ENCODE measurements at regions not wholly inside any gene's neighbourhood (a gene's known extent, or its start where the extent isn't known, plus 50 kb on each side); places are given as distances from the start of the nearest gene placed in this dataset.

- Histone ChIP-seq H2AFZ (ENCODE audit: insufficient read depth, low read depth, low read length, poor library complexity, severe bottlenecking) (peak overlapping the region; percentile 7), H3K4me3 (replicated peaks in 1 of 3; ENCODE audit: low read depth in 2 of 3, low read length in 3 of 3) (no peak overlapping the region), H3K27me3 (ENCODE audit: control insufficient read depth in 2 of 2, insufficient read depth in 2 of 2, low read length in 2 of 2) (no peaks in the 10 kb centered on the region), H3K36me3 (replicated peaks in 1 of 2; ENCODE audit: control insufficient read depth in 1 of 2, insufficient read depth in 2 of 2, low read length in 2 of 2) (no peaks in the 10 kb centered on the region), H3K9ac (ENCODE audit: insufficient read depth, low read length, poor library complexity, severe bottlenecking) (no peak overlapping the region), H3K9me3 (replicated peaks in 1 of 2; ENCODE audit: control insufficient read depth in 1 of 2, insufficient read depth in 1 of 2, low read length in 2 of 2) (no peaks in the 10 kb centered on the region), H3K4me2 (replicated peaks; ENCODE audit: extremely low read depth, low read length, poor library complexity, severe bottlenecking) (no peak overlapping the region), H3K79me2 (ENCODE audit: insufficient read depth, low read length) (no peaks in the 10 kb centered on the region), H3K27ac (ENCODE audit: low read depth in 1 of 2, low read length in 2 of 2) (no peak overlapping the region), H3K4me1 (ENCODE audit: control insufficient read depth in 1 of 2, insufficient read depth in 2 of 2, low read length in 2 of 2) (peaks cover 18 to 24% of the 10 kb centered on the region in 2 donors), H4K20me1 (ENCODE audit: insufficient read depth, low read length) (no peaks in the 10 kb centered on the region)
- Mint-ChIP-seq H3K36me3 (no peaks in the 10 kb centered on the region), H3K27ac (no peak overlapping the region), H3K4me3 (no peak overlapping the region), H3K9me3 (no peaks in the 10 kb centered on the region), H3K4me1 (peaks cover 32% of the 10 kb centered on the region), H3K27me3 (ENCODE audit: low read depth in 3 of 3) (peaks cover 0 to 8% (median 0%) of the 10 kb centered on the region in 3 donors)
- no peak for DNase-seq
- intact Hi-C loops (cut with micrococcal nuclease): loop anchor here (10.0 kb wide), 2 partner anchors 1061 to 1241 kb away; no protein-coding TSS in a partner anchor
- TF ChIP-seq, protein P1, sequence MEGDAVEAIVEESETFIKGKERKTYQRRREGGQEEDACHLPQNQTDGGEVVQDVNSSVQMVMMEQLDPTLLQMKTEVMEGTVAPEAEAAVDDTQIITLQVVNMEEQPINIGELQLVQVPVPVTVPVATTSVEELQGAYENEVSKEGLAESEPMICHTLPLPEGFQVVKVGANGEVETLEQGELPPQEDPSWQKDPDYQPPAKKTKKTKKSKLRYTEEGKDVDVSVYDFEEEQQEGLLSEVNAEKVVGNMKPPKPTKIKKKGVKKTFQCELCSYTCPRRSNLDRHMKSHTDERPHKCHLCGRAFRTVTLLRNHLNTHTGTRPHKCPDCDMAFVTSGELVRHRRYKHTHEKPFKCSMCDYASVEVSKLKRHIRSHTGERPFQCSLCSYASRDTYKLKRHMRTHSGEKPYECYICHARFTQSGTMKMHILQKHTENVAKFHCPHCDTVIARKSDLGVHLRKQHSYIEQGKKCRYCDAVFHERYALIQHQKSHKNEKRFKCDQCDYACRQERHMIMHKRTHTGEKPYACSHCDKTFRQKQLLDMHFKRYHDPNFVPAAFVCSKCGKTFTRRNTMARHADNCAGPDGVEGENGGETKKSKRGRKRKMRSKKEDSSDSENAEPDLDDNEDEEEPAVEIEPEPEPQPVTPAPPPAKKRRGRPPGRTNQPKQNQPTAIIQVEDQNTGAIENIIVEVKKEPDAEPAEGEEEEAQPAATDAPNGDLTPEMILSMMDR (IDR thresholded peaks at IDR 0.05): no peak
Measured at GRCh38 chr6:45715508-45715803, 300.2 kb downstream of the CLIC5 start.

GRCh38 chr6:45714741-45715507 lies 300.7 kb downstream of the CLIC5 start:
- Histone ChIP-seq H3K9me3 (replicated peaks in 1 of 2; ENCODE audit: control insufficient read depth in 1 of 2, insufficient read depth in 1 of 2, low read length in 2 of 2) (no peaks in the 10 kb centered on the region), H4K20me1 (ENCODE audit: insufficient read depth, low read length) (no peaks in the 10 kb centered on the region), H3K4me3 (replicated peaks in 1 of 3; ENCODE audit: low read depth in 2 of 3, low read length in 3 of 3) (no peak overlapping the region), H3K36me3 (replicated peaks in 1 of 2; ENCODE audit: control insufficient read depth in 1 of 2, insufficient read depth in 2 of 2, low read length in 2 of 2) (no peaks in the 10 kb centered on the region), H2AFZ (ENCODE audit: insufficient read depth, low read depth, low read length, poor library complexity, severe bottlenecking) (peak overlapping the region; percentile 7), H3K4me1 (ENCODE audit: control insufficient read depth in 1 of 2, insufficient read depth in 2 of 2, low read length in 2 of 2) (peaks cover 23 to 29% of the 10 kb centered on the region in 2 donors), H3K9ac (ENCODE audit: insufficient read depth, low read length, poor library complexity, severe bottlenecking) (no peak overlapping the region), H3K4me2 (replicated peaks; ENCODE audit: extremely low read depth, low read length, poor library complexity, severe bottlenecking) (no peak overlapping the region), H3K79me2 (ENCODE audit: insufficient read depth, low read length) (no peaks in the 10 kb centered on the region), H3K27me3 (ENCODE audit: control insufficient read depth in 2 of 2, insufficient read depth in 2 of 2, low read length in 2 of 2) (no peaks in the 10 kb centered on the region), H3K27ac (ENCODE audit: low read depth in 1 of 2, low read length in 2 of 2) (no peak overlapping the region)
- peak; percentile 50 to 79 (median 70) for DNase-seq
- Mint-ChIP-seq H3K4me1 (peaks cover 37% of the 10 kb centered on the region), H3K36me3 (no peaks in the 10 kb centered on the region), H3K4me3 (no peak overlapping the region), H3K27ac (peak overlapping the region in 3 of 7 donors; percentile 66 to 82 (median 69)), H3K27me3 (ENCODE audit: low read depth in 3 of 3) (peaks cover 0 to 7% (median 0%) of the 10 kb centered on the region in 3 donors), H3K9me3 (no peaks in the 10 kb centered on the region)
- 5% methylated on average over 4 of the region's 6 CpGs for WGBS (ENCODE audit: insufficient coverage)
- TF ChIP-seq, protein P1 (IDR thresholded peaks at IDR 0.05): peak; percentile 78
- intact Hi-C loops (cut with micrococcal nuclease): loop anchor here (5.0 to 10.0 kb wide), 4 partner anchors 293 to 1240 kb away; no protein-coding TSS in a partner anchor
